GM20000 (cell line): ENCODE measurements at regions not wholly inside any gene's neighbourhood (a gene's known extent, or its start where the extent isn't known, plus 50 kb on each side); places are given as distances from the start of the nearest gene placed in this dataset.

Experiments used
- DNase-seq: peaks from one replicate; pipeline ENCODE4 v3.0.0; 2012; ENCODE audit warnings: low spot score
- TF ChIP-seq, protein P1 (sequence below): IDR thresholded peaks from 2 replicates; pipeline ENCODE4 v1.5.1; 2012; ENCODE audit warnings: mild to moderate bottlenecking, control low read depth; ENCODE audit errors: extremely low read depth, missing control alignments

GRCh38 chr20:24895898-24896658 lies 53.0 kb upstream of the CST7 start:
- TF ChIP-seq, protein P1, sequence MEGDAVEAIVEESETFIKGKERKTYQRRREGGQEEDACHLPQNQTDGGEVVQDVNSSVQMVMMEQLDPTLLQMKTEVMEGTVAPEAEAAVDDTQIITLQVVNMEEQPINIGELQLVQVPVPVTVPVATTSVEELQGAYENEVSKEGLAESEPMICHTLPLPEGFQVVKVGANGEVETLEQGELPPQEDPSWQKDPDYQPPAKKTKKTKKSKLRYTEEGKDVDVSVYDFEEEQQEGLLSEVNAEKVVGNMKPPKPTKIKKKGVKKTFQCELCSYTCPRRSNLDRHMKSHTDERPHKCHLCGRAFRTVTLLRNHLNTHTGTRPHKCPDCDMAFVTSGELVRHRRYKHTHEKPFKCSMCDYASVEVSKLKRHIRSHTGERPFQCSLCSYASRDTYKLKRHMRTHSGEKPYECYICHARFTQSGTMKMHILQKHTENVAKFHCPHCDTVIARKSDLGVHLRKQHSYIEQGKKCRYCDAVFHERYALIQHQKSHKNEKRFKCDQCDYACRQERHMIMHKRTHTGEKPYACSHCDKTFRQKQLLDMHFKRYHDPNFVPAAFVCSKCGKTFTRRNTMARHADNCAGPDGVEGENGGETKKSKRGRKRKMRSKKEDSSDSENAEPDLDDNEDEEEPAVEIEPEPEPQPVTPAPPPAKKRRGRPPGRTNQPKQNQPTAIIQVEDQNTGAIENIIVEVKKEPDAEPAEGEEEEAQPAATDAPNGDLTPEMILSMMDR, result no peak
- DNase-seq, result no peak

DNA sequence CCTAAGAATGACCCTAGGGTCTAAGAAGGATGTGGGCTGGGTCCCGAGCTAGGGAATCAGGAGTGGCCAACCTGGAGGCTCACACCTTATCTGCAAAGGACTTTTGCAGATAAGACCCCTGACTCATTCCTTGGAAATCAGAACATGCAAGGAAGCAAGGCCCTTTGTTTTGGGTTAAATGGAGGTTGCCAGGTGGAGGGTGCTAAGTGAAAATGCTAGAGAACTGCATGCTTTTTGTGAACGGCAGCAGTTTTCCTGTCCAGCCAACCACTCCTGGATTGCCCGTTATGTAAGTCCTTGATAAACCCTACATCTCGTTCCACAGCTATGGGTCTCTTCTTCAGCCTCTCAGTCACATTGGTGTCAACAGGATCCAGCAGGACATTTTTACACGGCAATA lies 52.1 kb upstream of the CST7 start:
- no peak for DNase-seq
- TF ChIP-seq, protein P1, result no peak

GRCh38 chr20:24897974-24898373 lies 51.1 kb upstream of the CST7 start:
- TF ChIP-seq, protein P1, result no peak
- DNase-seq, result no peak

GRCh38 chr20:24899153-24899552 lies 49.9 kb upstream of the CST7 start:
- TF ChIP-seq, protein P1, result no peak
- DNase-seq, result no peak
